ENCODE measurements at regions not wholly inside any gene's neighbourhood (a gene's known extent, or its start where the extent isn't known, plus 50 kb on each side); places are given as distances from the start of the nearest gene placed in this dataset.

DNA sequence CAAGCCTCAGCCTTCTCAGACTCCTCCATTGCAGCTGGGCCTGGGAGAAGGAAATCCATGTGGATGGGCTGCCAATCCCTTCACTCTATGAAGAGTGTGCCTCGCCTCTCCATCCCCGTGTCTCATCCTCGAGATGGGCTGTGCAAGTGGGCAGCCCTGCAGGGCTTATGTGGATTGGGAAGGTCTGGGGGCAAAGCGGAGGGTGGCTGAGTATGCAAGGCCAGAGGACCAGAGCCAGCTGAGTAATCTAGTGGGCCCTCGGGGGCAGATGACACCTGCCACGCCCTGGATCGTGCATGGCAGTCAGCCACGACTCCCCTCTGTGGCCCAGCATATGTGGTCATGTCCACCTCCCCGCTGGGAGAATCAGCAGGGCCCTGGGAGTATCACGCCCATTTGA, 78.9 kb downstream of the IRX5 start:
- TF ChIP-seq, protein P1, sequence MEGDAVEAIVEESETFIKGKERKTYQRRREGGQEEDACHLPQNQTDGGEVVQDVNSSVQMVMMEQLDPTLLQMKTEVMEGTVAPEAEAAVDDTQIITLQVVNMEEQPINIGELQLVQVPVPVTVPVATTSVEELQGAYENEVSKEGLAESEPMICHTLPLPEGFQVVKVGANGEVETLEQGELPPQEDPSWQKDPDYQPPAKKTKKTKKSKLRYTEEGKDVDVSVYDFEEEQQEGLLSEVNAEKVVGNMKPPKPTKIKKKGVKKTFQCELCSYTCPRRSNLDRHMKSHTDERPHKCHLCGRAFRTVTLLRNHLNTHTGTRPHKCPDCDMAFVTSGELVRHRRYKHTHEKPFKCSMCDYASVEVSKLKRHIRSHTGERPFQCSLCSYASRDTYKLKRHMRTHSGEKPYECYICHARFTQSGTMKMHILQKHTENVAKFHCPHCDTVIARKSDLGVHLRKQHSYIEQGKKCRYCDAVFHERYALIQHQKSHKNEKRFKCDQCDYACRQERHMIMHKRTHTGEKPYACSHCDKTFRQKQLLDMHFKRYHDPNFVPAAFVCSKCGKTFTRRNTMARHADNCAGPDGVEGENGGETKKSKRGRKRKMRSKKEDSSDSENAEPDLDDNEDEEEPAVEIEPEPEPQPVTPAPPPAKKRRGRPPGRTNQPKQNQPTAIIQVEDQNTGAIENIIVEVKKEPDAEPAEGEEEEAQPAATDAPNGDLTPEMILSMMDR (IDR thresholded peaks at IDR 0.05; ENCODE audit: insufficient read depth, low read length, poor library complexity, severe bottlenecking): no peak
- no peak for DNase-seq (ENCODE audit: extremely low read depth, insufficient read length)
- no peaks in the 10 kb centered on the region for H3K27me3 ChIP-seq (replicated peaks; ENCODE audit: control insufficient read depth, insufficient read depth, low read length)
- no peak overlapping the region for H3K4me3 ChIP-seq (replicated peaks; ENCODE audit: low read depth, low read length)
- H3K36me3 ChIP-seq (ENCODE audit: control insufficient read depth, insufficient read depth, low read length): no peaks in the 10 kb centered on the region

DNA sequence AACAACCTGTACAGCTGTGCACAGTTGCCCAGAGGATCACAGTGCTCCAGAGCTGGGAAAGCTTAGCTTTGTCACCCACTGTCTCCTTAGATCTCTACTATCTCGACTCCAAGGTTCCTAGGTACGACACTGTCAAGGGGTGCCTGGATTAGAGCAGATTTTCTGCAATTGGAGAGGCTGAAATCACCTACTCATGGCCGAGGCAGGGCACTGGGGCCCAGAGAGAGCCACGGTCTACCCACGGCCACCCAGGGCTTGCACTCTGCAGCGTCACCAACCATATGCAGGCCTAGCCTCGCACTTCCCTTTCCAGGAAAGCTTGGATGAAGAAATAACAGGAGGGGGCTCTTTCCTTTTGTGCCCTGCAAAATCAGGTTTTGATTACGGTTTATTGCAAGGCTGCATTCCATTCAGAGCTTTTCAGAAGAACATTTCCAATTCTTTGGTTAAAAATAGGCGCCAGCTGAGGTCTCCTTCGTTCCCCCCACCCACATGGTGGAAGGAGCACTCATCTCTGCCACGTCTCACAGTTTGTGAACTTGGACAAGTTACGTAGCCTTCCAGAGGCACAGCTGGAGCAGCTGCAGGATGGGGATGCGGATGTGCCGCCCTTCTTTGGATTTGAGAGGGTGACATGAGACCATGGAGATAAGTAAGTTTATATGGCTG, 80.0 kb downstream of the IRX5 start:
- DNase-seq (ENCODE audit: extremely low read depth, insufficient read length): no peak
- Histone ChIP-seq H3K4me3 (replicated peaks; ENCODE audit: low read depth, low read length) (no peak overlapping the region), H3K27me3 (replicated peaks; ENCODE audit: control insufficient read depth, insufficient read depth, low read length) (no peaks in the 10 kb centered on the region), H3K36me3 (ENCODE audit: control insufficient read depth, insufficient read depth, low read length) (no peaks in the 10 kb centered on the region)
- TF ChIP-seq, protein P1 (IDR thresholded peaks at IDR 0.05; ENCODE audit: insufficient read depth, low read length, poor library complexity, severe bottlenecking): no peak

DNA sequence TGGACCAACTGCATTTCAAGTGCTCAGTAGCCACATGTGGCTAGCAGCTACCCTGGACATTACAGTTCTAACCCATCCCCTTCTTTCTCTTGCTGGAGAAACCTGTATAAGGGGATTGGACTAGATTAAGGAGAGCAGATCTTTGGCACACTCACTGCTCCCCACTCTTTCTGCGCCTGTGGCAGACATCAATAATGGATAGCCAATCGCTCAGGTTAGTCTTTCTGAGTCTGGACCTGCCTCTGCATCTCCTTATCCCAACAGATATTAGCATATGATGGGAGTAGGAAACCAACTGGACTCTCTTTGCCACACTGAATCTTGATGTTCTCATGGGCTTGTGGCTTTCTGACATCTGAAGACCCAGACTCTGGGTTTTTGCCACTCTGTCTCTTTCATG, 81.7 kb downstream of the IRX5 start:
- DNase-seq (ENCODE audit: extremely low read depth, insufficient read length): no peak
- no peaks in the 10 kb centered on the region for H3K27me3 ChIP-seq (replicated peaks; ENCODE audit: control insufficient read depth, insufficient read depth, low read length)
- H3K4me3 ChIP-seq (replicated peaks; ENCODE audit: low read depth, low read length): no peak overlapping the region
- no peaks in the 10 kb centered on the region for H3K36me3 ChIP-seq (ENCODE audit: control insufficient read depth, insufficient read depth, low read length)
- TF ChIP-seq, protein P1 (IDR thresholded peaks at IDR 0.05; ENCODE audit: insufficient read depth, low read length, poor library complexity, severe bottlenecking): no peak

DNA sequence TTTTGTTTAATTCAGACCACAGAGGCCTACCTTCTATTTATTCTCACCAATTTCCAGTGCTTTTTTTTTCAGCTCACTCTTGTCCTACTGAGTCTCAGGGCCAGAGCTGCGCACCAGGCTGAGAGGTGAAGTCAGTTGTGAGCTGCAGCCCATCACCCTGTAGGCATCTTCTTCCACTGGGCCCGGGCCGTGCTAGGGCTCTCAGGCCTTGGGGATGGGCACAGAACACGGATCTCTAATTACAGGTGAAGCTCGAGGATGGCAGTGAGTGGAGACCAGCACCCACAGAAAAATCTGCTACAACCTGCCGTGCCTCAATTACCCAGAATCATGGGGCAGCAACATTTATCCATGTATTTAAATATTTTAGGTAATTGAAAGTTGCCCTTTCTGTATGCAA, 82.1 kb downstream of the IRX5 start:
- no peak overlapping the region for H3K4me3 ChIP-seq (replicated peaks; ENCODE audit: low read depth, low read length)
- H3K27me3 ChIP-seq (replicated peaks; ENCODE audit: control insufficient read depth, insufficient read depth, low read length): no peaks in the 10 kb centered on the region
- TF ChIP-seq, protein P1 (IDR thresholded peaks at IDR 0.05; ENCODE audit: insufficient read depth, low read length, poor library complexity, severe bottlenecking): no peak
- no peak for DNase-seq (ENCODE audit: extremely low read depth, insufficient read length)
- no peaks in the 10 kb centered on the region for H3K36me3 ChIP-seq (ENCODE audit: control insufficient read depth, insufficient read depth, low read length)

DNA sequence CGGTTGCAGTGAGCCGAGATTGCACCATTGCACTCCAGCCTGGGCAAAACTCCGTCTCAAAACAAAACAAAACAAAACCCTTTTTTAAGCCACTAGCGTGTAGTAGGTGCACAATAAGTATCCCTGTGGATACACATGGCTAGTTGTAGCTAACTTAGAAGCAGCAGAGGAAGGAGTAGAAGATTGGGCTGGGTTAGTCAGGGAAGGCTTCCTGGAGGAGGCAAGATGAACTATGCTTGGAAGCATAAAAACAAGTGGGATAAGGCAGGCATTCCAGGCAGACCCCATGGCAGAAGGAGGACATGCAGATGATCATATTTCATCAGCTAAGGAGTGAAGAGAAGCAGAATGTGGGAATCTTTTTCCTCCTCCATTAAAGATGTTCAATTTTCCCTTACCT, 83.4 kb downstream of the IRX5 start:
- H3K36me3 ChIP-seq (ENCODE audit: control insufficient read depth, insufficient read depth, low read length): no peaks in the 10 kb centered on the region
- H3K4me3 ChIP-seq (replicated peaks; ENCODE audit: low read depth, low read length): no peak overlapping the region
- DNase-seq (ENCODE audit: extremely low read depth, insufficient read length): no peak
- TF ChIP-seq, protein P1 (IDR thresholded peaks at IDR 0.05; ENCODE audit: insufficient read depth, low read length, poor library complexity, severe bottlenecking): no peak
- H3K27me3 ChIP-seq (replicated peaks; ENCODE audit: control insufficient read depth, insufficient read depth, low read length): no peaks in the 10 kb centered on the region
